HG03196 (cell line): ENCODE measurements at regions not wholly inside any gene's neighbourhood (a gene's known extent, or its start where the extent isn't known, plus 50 kb on each side); places are given as distances from the start of the nearest gene placed in this dataset.

Experiments
- ATAC-seq: cut with Tn5 transposase; IDR thresholded peaks from one replicate; pipeline ENCODE4 v1.9.1; 2021; ENCODE audit not compliant: unreplicated experiment

- ATAC-seq, result no peak
Observed at GRCh38 chr10:29858702-29859267, 200.6 kb downstream of the JCAD start.

DNA sequence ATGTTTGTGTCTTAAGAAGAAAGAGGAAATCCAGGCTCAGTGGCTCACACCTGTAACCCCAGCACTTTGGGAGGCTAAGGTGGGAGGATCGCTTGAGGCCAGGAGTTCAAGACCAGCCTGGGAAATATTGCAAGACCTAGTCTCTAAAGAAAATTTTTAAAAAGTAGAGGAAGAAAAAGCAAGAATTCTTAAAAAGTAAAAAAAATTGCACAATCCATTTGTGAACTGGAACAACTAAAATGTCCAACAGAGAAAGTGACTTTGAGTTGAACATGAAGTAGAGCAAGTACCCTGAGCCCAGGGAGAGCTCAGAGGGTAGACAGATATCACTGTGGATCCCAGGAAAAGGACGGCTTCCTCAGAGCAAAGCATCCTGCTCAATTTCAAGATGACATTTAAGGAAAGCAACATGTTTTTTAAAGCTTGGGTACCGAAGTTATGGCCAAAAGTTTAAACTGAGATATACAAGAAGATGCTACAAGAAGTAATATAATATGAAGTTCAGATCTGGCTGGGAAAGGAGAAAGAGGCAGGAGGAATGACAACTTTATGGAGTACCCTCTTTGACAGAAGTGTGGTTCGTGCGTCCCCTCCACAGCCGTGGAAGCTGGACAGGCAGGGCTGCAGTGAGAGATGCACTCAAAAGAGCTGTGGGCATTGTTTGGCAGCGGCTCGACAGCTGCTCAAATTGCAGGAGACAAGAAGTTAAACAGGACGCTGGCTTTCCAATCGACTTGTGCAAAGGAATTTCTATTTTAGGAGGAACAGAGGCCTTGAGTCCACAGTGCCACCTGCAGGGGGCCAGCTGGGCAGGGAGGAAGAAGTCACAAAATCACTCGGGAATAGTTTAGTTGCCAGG lies 201.3 kb downstream of the JCAD start:
- no peak for ATAC-seq

GRCh38 chr10:29856295-29856694 lies 203.1 kb downstream of the JCAD start:
- no peak for ATAC-seq

DNA sequence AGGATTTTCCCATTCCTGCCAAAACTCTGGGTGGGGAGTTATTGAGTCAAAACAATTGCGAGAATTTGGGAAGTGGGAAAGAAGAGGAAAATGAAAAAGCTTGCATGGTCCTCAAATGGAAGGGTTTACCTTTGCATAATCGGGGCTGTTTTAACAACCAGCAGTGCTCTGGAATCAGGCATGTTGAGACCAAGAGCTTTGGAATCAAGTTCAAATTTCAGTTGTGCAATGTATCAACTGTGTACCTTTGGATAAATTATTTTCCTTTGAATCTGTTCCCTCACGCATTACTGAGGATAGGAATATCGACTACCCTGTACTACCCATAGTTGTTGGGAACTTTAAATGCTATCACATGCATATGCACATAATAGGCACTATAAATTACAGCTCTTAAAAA lies 205.5 kb downstream of the JCAD start:
- no peak for ATAC-seq

DNA sequence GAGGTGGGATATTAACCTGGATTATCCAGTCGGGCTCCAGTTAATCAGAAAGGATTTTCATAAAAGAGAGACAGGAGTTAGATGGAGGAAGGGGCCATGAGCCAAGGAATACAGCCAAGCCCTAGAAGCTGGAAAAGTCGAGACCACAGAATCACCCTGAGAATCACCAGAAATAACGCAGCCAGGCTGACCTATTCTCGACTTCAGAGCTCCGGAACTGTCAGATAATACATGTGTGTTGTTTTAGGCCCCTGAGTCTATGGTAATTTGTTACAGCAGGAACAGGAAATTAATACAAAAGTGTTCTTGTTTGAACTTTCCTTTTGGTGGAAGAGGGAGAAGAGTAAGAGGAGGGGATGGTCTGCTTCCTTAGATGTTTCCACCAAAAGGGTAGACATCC lies 208.1 kb downstream of the JCAD start:
- ATAC-seq, result no peak

DNA sequence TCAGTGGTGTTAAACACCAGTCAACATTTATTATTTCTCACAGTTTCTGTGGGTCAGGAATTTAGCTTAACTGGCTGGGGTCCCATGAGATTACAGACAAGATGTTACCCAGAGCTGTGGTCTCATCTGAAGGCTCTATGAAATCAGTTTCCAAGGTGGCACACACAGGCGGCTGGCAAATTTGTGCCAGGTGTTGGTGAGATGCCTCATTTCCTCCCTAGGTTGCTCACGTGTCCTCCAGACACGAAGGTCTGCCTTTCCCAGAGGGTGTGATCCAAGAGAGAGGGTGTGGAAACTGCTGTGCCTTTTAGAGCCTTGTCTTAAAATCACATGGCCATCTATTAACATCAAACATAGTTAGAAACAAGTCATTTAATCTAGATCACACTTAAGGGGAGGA lies 209.0 kb downstream of the JCAD start:
- ATAC-seq, result no peak

DNA sequence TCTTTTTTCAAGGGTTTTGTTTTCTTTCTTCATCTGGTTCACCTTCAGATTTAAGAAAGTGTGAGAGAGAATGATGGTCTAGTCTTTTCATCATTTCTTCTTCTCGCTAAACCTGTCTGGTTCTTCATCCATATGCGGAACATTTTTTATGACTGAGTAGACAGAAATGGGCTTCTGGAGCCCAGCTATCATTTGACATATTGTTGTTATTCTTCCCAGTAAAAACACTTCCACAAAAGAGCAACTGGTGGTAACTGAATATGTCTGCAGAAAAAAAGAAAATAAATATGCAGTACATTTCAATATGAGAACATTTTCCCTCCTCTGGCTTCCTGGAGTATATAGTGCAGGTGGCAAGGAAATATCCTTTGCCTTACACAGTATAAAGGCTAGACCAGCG lies 209.5 kb downstream of the JCAD start:
- ATAC-seq, result no peak

- no peak for ATAC-seq
Observed at GRCh38 chr10:29849126-29849833, 210.1 kb downstream of the JCAD start.

GRCh38 chr10:29846881-29847280 lies 212.1 kb upstream of the SVIL start:
- no peak for ATAC-seq

- ATAC-seq, result no peak
Observed at GRCh38 chr10:29845166-29845565, 210.4 kb upstream of the SVIL start.

DNA sequence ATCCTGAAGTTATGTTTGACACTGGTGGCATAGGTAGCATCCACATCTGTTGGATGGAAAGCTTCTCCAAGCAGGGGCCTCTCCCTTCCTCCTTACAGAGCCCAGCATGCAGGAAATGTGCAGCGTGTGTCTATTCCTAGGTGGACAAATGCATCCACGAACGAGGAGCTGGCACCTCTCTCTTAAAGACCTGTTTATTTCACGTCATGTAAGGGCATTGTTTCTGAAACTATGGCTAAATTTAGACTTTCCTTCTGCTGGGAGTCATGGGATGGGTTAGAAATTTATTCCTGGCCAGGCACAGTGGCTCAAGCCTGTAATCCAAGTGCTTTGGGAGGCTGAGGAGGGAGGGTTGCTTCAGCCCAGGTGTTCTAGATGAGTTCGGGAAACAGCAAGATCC lies 208.4 kb upstream of the SVIL start:
- no peak for ATAC-seq

DNA sequence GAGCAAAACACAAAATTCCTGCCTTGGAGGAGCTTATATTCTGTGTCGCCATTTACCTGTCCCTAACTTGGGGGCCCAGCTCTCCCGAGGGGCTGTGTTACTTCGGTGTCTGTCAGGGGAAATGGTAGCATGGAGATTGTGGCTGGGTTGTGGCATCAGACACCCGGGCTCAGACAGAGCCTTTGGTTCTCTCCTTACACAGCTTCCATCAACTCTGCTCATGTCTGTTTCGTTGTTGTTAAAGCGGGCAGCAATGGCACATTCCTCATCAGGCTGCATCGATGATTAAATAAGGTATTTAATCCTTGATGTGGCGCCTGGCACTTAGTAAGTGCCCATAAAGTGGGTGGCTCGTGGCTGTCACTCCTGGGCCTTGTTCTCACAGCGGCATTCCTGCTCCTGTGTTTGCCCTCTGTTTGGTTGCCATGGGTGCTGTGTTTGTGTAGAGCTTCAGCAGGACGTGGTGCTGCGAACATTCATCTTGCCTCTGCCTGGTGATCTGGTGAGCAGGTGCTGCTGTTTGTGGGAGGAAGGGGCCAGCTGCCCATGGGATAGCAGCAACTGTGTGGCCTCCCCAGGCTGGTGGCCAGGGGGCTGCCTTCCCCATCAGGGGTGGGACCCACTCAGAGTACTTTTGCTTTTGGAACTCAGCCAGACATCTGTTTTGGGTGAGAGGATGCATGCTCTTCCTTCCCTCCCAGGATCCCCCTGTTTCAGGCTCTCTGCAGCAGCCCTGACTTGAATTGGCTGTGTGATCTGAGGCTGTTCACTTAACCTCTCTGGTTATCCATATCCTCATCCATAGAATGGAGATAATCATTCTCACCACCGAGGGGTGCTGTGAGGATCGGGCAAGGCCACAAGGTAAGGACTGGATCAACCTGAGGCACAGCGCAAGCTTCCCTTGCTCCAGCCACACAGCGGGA lies 207.2 kb upstream of the SVIL start:
- ATAC-seq, result no peak

- no peak for ATAC-seq
Observed at GRCh38 chr10:29840516-29841276, 205.9 kb upstream of the SVIL start.

- no peak for ATAC-seq
Observed at GRCh38 chr10:29839826-29840515, 205.2 kb upstream of the SVIL start.

GRCh38 chr10:29838539-29838938 lies 203.8 kb upstream of the SVIL start:
- ATAC-seq, result no peak

DNA sequence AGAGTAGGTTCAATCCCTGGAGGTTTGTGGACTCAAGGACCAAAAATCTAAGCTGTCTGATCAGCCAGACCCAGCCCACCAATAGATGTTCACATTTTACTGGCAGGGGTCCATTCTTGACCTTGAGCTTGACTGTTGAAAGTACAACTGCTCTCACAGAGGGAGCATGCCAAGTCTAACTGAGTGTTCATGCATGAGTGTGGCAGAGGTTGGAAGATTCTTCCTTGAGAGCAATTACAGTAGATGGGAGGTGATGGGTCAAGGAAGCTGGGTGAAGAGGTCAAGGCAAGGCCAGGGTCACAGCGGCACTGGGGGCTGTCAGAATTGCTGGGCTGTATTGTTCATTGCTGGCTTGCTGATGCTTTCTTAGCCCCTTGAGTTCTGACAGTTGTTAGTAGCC lies 202.8 kb upstream of the SVIL start:
- ATAC-seq, result no peak

DNA sequence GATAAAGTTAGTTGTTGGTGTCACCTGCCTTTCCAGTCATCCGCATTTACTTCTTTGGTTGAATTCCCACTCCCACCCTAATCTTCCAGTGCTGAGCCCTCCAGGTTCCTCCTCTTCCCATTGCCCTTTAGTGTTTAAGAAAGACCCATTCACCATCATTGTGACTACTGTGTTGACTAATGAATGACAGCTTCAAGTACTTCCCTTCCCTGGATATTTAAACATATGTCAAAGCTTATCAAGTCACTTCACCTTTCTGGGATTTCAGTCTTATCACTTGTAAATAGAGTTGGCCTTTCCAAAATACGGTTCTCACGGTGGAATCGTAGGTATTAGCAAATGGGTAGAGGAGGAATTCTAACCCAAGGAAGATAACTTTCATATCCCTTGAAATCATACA lies 201.6 kb upstream of the SVIL start:
- no peak for ATAC-seq

DNA sequence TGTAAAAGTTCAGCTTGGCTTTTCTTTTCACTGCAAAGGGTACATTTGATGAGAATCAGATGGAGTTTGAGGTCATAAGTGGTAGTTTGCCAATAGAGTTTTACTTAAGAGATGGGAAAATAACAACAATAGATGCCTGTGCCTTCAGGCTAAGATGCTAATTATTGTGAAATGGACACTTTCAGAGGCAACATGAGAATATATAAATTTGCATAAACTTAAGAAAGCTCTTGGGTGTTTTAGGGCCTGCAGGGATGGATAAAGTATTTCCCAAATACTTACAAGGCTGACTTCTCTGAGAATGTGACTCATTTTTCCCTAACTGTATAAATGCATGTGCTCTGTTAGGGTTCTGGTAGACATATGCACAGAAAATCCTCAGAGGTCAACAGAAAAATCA lies 200.3 kb upstream of the SVIL start:
- ATAC-seq, result no peak

GRCh38 chr10:29830531-29831512 lies 196.1 kb upstream of the SVIL start:
- no peak for ATAC-seq
